Anterior cingulate cortex (tissue), 58 donors: ENCODE measurements at regions not wholly inside any gene's neighbourhood (a gene's known extent, or its start where the extent isn't known, plus 50 kb on each side); places are given as distances from the start of the nearest gene placed in this dataset.

Source experiments
- DNase-seq, 58 donors: peaks; one replicate each; lab custom pipeline; 2025; lab: John Stamatoyannopoulos, UW

- no peak for DNase-seq
Measured at GRCh38 chr13:34422956-34423355, 519.1 kb upstream of the NBEA start.

- DNase-seq, result no peak
Measured at GRCh38 chr13:34425327-34425949, 516.6 kb upstream of the NBEA start.

GRCh38 chr13:34428911-34429310, 513.2 kb upstream of the NBEA start:
- no peak for DNase-seq

- no peak for DNase-seq
Measured at GRCh38 chr13:34430294-34430693, 511.8 kb upstream of the NBEA start.

- no peak for DNase-seq
Measured at GRCh38 chr13:34431827-34432581, 510.1 kb upstream of the NBEA start.

- DNase-seq, result no peak
Measured at GRCh38 chr13:34435338-34435737, 506.7 kb upstream of the NBEA start.

- DNase-seq, result no peak
Measured at GRCh38 chr13:34437873-34438272, 504.2 kb upstream of the NBEA start.

GRCh38 chr13:34452831-34453230, 489.2 kb upstream of the NBEA start:
- no peak for DNase-seq

GRCh38 chr13:34458756-34459715, 483.0 kb upstream of the NBEA start:
- peak in 4 of 58 donors; percentile 2 to 17 (median 4) for DNase-seq

- DNase-seq, result no peak
Measured at GRCh38 chr13:34459856-34460255, 482.2 kb upstream of the NBEA start.

GRCh38 chr13:34462843-34463242, 479.2 kb upstream of the NBEA start:
- DNase-seq, result no peak

- no peak for DNase-seq
Measured at GRCh38 chr13:34464011-34464410, 478.1 kb upstream of the NBEA start.

- no peak for DNase-seq
Measured at GRCh38 chr13:34465423-34465922, 476.6 kb upstream of the NBEA start.

- no peak for DNase-seq
Measured at GRCh38 chr13:34466301-34466700, 475.8 kb upstream of the NBEA start.

- no peak for DNase-seq
Measured at GRCh38 chr13:34467450-34468083, 474.5 kb upstream of the NBEA start.

- no peak for DNase-seq
Measured at GRCh38 chr13:34469196-34469986, 472.7 kb upstream of the NBEA start.

GRCh38 chr13:34474187-34474868, 467.7 kb upstream of the NBEA start:
- DNase-seq, result no peak

- peak in 1 of 58 donors; percentile 2 for DNase-seq
Measured at GRCh38 chr13:34478376-34478775, 463.7 kb upstream of the NBEA start.

GRCh38 chr13:34502011-34502410, 440.1 kb upstream of the NBEA start:
- DNase-seq, result no peak
